IgD-negative memory B cell (primary cell): ENCODE measurements at regions not wholly inside any gene's neighbourhood (a gene's known extent, or its start where the extent isn't known, plus 50 kb on each side); places are given as distances from the start of the nearest gene placed in this dataset.

Source experiments
- H3K27ac Mint-ChIP-seq, 3 donors: one replicate each; pipeline ENCODE4 v1.8.0; 2020 to 2022; ENCODE audit warnings: mild to moderate bottlenecking in 3 of 3, mixed read lengths in 3 of 3, moderate library complexity in 1 of 3
- H3K27me3 Mint-ChIP-seq: one replicate; pipeline ENCODE4 v1.8.0; 2021; ENCODE audit warnings: mixed read lengths
- H3K36me3 Mint-ChIP-seq: one replicate; pipeline ENCODE4 v1.8.0; 2020; ENCODE audit warnings: mild to moderate bottlenecking, mixed read lengths
- H3K4me1 Mint-ChIP-seq, 3 donors: one replicate each; pipeline ENCODE4 v1.8.0; 2020 to 2022; ENCODE audit warnings: mixed read lengths in 3 of 3, mild to moderate bottlenecking in 1 of 3
- H3K4me3 Mint-ChIP-seq, 4 donors: one replicate each; pipeline ENCODE4 v1.8.0; 2020 to 2022; ENCODE audit warnings: mild to moderate bottlenecking in 4 of 4, mixed read lengths in 4 of 4, moderate library complexity in 3 of 4
- H3K9me3 Mint-ChIP-seq, 3 donors: one replicate each; pipeline ENCODE4 v1.8.0; 2020 to 2021; ENCODE audit warnings: mixed read lengths in 3 of 3, mild to moderate bottlenecking in 1 of 3

GRCh38 chr6:19156443-19156842 lies 680.7 kb upstream of the ID4 start:
- Mint-ChIP-seq H3K4me1 (no peaks in the 10 kb centered on the region), H3K4me3 (no peak overlapping the region)

DNA sequence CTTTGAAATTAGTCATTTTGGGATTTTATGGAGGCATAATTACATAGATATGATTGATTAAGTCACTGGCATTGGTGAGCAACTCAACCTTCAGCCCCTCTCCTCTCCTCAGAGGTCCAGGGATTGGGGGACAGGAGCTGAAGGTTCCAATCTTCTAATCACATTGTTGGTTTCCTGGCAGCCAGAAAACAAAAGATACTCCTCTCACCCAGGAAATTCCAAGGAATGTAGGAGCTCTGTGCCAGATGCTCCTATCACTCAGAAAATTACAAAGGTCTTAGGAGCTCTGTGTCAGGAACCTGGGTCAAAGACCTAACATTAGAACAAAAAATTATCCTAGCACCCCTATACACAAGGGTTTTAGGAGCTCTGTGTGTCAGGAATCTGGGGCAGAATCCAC lies 679.7 kb upstream of the ID4 start:
- H3K27ac Mint-ChIP-seq: no peak overlapping the region
- no peaks in the 10 kb centered on the region for H3K4me1 Mint-ChIP-seq
- no peak overlapping the region for H3K4me3 Mint-ChIP-seq
- H3K27me3 Mint-ChIP-seq: no peaks in the 10 kb centered on the region
- no peaks in the 10 kb centered on the region for H3K36me3 Mint-ChIP-seq
- peaks cover 2 to 10% (median 4%) of the 10 kb centered on the region in 3 donors for H3K9me3 Mint-ChIP-seq

More at GRCh38 chr6:19156443-19156842, 680.7 kb upstream of the ID4 start:
- H3K9me3 Mint-ChIP-seq: peaks cover 6 to 15% (median 9%) of the 10 kb centered on the region in 3 donors
- no peak overlapping the region for H3K27ac Mint-ChIP-seq
- H3K36me3 Mint-ChIP-seq: no peaks in the 10 kb centered on the region
- H3K27me3 Mint-ChIP-seq: no peaks in the 10 kb centered on the region

- H3K4me3 Mint-ChIP-seq: no peak overlapping the region
- no peaks in the 10 kb centered on the region for H3K27me3 Mint-ChIP-seq
- no peak overlapping the region for H3K27ac Mint-ChIP-seq
- no peaks in the 10 kb centered on the region for H3K36me3 Mint-ChIP-seq
- no peaks in the 10 kb centered on the region for H3K4me1 Mint-ChIP-seq
- H3K9me3 Mint-ChIP-seq: peaks cover 2 to 6% (median 2%) of the 10 kb centered on the region in 3 donors
Observed at GRCh38 chr6:19158586-19158985, 678.6 kb upstream of the ID4 start.

DNA sequence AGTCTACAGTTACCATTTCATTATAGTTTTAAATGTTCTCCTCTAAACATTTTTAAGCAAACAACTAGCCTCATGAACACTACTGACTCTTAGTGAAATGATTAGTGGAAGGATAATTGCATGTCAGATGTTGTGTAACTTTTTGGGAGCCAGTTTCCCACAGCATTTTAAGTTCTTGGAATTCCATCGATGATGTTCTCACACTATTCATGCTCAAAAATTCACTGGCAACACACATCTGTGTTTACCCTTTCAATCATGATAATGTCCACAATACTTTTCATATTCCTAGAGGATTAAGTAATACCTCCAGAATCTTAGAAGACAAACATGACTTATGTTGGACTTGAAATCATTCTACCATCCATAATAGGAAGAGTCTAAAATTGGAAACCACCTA lies 678.1 kb upstream of the ID4 start:
- Mint-ChIP-seq H3K4me3 (no peak overlapping the region), H3K9me3 (peaks cover 0 to 6% (median 2%) of the 10 kb centered on the region in 3 donors), H3K27me3 (no peaks in the 10 kb centered on the region), H3K36me3 (no peaks in the 10 kb centered on the region), H3K4me1 (no peaks in the 10 kb centered on the region), H3K27ac (no peak overlapping the region)

GRCh38 chr6:19159561-19159960 lies 677.6 kb upstream of the ID4 start:
- Mint-ChIP-seq H3K4me3 (no peak overlapping the region), H3K4me1 (no peaks in the 10 kb centered on the region), H3K36me3 (no peaks in the 10 kb centered on the region), H3K9me3 (peaks cover 0 to 6% (median 2%) of the 10 kb centered on the region in 3 donors), H3K27me3 (no peaks in the 10 kb centered on the region), H3K27ac (no peak overlapping the region)

DNA sequence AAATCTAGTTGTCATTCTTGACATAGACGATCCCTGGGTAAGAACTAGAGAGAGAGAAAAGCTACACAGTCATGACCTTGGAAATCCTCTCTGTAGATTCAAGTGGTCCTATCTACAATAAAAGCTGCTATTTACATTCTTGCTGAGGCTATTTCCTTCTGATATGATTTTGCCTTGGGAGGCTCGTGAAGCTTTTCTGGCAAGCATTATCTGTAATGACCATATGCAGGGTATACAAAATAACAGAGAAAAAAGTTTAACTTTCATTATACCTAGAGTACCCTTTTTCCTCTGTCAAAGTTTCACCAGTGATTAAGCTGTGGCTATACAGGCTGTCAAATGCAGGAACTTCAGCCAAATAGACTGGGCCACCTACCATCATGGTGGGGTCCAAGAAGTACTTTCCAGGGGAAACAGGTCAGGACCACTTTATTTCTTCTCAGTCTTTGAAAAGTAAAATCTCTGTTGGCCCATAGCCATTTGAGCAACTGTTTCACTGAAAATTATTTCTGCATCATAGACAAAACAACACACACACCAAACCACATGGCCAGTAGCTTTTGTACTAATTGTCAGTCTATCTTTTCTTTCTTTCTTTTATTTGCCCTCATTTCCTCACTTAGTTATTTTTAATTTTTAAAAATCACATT lies 677.0 kb upstream of the ID4 start:
- Mint-ChIP-seq H3K9me3 (peaks cover 0 to 9% (median 2%) of the 10 kb centered on the region in 3 donors), H3K4me3 (no peak overlapping the region), H3K27me3 (no peaks in the 10 kb centered on the region), H3K36me3 (no peaks in the 10 kb centered on the region), H3K27ac (no peak overlapping the region), H3K4me1 (no peaks in the 10 kb centered on the region)

GRCh38 chr6:19167251-19167650 lies 669.9 kb upstream of the ID4 start:
- Mint-ChIP-seq H3K9me3 (peaks cover 0 to 4% (median 3%) of the 10 kb centered on the region in 3 donors), H3K27me3 (no peaks in the 10 kb centered on the region)

DNA sequence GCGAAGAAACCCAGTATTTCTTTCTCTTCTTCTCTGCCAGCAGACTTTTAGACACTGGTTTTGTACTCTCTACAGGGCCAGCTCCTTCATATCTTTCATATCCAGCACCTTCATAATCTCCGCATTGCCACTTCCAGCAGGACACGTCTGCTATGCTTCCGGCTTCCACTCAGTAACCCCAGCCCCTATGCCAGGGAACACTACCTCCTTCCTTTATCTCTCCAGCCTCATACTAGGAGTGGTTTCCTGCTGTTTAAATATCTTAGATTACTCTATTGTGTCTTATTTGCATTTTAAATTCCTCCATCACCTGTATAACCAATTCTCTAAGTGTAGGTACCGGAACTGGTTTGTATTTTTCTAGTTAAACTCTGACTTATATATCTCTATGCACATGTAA lies 667.8 kb upstream of the ID4 start:
- peaks cover 2 to 13% (median 6%) of the 10 kb centered on the region in 3 donors for H3K9me3 Mint-ChIP-seq
- H3K27ac Mint-ChIP-seq: no peak overlapping the region
- H3K36me3 Mint-ChIP-seq: no peaks in the 10 kb centered on the region
- no peaks in the 10 kb centered on the region for H3K4me1 Mint-ChIP-seq
- no peak overlapping the region for H3K4me3 Mint-ChIP-seq
- no peaks in the 10 kb centered on the region for H3K27me3 Mint-ChIP-seq

More at GRCh38 chr6:19167251-19167650, 669.9 kb upstream of the ID4 start:
- Mint-ChIP-seq H3K27ac (no peak overlapping the region), H3K36me3 (no peaks in the 10 kb centered on the region), H3K4me3 (no peak overlapping the region), H3K4me1 (no peaks in the 10 kb centered on the region)

DNA sequence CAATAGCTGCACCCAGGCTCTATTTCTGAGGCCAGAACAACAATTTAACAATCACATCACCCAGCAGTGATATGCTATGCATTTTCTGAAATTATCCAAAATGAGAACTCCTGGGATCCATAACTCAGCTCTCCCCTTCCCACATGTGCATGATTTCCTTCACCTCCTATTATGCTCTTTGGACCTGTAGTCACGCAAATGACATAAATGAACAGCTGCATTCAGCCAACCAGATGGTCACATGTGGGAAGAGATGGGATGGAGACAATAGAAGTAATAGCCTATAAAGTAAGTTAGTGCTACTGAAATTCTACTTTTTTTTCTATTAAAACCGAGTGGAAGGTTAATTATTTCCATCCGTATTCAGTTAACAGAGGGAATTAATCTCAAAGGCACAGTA lies 662.1 kb upstream of the ID4 start:
- no peaks in the 10 kb centered on the region for H3K27me3 Mint-ChIP-seq
- H3K36me3 Mint-ChIP-seq: no peaks in the 10 kb centered on the region
- H3K27ac Mint-ChIP-seq: no peak overlapping the region
- peaks cover 4 to 26% (median 11%) of the 10 kb centered on the region in 3 donors for H3K9me3 Mint-ChIP-seq
- H3K4me1 Mint-ChIP-seq: no peaks in the 10 kb centered on the region
- H3K4me3 Mint-ChIP-seq: no peak overlapping the region

- peaks cover 12 to 35% (median 14%) of the 10 kb centered on the region in 3 donors for H3K9me3 Mint-ChIP-seq
- no peak overlapping the region for H3K27ac Mint-ChIP-seq
- no peak overlapping the region for H3K4me3 Mint-ChIP-seq
- peaks cover 0 to 1% (median 0%) of the 10 kb centered on the region in 3 donors for H3K4me1 Mint-ChIP-seq
- H3K36me3 Mint-ChIP-seq: no peaks in the 10 kb centered on the region
- H3K27me3 Mint-ChIP-seq: no peaks in the 10 kb centered on the region
Observed at GRCh38 chr6:19180348-19181072, 656.7 kb upstream of the ID4 start.

DNA sequence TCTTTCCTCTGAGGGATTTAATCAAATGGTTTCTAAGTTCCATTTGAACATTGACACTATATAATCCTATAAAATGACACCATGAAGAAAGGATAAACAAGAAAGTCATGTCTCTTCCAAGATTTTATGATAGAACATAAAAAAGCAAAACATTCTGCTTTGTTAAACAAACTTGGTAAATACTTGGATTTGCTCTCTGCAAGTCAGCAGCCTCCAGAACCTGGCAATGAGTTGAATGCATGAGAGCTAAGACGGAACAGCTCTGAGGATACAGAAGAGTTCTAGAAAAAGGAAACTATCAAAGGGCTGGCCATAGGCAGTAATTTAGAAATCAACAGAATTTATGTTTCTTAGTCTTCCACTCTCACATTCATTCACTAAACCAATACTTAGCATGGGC lies 656.0 kb upstream of the ID4 start:
- H3K9me3 Mint-ChIP-seq: peaks cover 12 to 35% (median 14%) of the 10 kb centered on the region in 3 donors
- H3K36me3 Mint-ChIP-seq: no peaks in the 10 kb centered on the region
- no peaks in the 10 kb centered on the region for H3K27me3 Mint-ChIP-seq
- peaks cover 0 to 1% (median 0%) of the 10 kb centered on the region in 3 donors for H3K4me1 Mint-ChIP-seq
- H3K4me3 Mint-ChIP-seq: no peak overlapping the region
- no peak overlapping the region for H3K27ac Mint-ChIP-seq

GRCh38 chr6:19193624-19194023 lies 643.5 kb upstream of the ID4 start:
- H3K27me3 Mint-ChIP-seq: no peaks in the 10 kb centered on the region
- H3K9me3 Mint-ChIP-seq: peaks cover 4 to 16% (median 8%) of the 10 kb centered on the region in 3 donors
- no peak overlapping the region for H3K4me3 Mint-ChIP-seq
- H3K4me1 Mint-ChIP-seq: no peaks in the 10 kb centered on the region
- no peaks in the 10 kb centered on the region for H3K36me3 Mint-ChIP-seq
- H3K27ac Mint-ChIP-seq: no peak overlapping the region

DNA sequence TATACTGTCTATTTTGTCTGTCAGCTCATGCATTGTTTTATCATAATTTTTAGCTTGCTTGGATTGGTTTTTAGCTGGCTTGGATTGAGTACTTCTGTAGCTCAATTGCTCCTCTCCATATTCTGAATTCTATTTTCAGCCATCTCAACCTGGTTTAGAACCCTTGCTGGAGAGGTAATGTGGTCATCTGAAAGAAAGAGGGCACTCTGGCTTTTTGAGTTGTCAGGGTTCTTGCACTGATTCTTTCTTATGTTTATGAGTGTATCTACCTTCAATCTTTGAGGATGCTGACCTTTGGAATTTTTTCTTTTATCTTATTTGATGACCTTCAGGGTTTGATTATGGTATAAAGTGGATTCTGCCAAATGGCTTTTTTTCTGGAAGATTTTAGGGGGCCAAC lies 632.7 kb upstream of the ID4 start:
- no peak overlapping the region for H3K27ac Mint-ChIP-seq
- no peaks in the 10 kb centered on the region for H3K27me3 Mint-ChIP-seq
- H3K4me1 Mint-ChIP-seq: no peaks in the 10 kb centered on the region
- peaks cover 8 to 17% (median 15%) of the 10 kb centered on the region in 3 donors for H3K9me3 Mint-ChIP-seq
- H3K36me3 Mint-ChIP-seq: no peaks in the 10 kb centered on the region
- no peak overlapping the region for H3K4me3 Mint-ChIP-seq

GRCh38 chr6:19205076-19205475 lies 632.1 kb upstream of the ID4 start:
- Mint-ChIP-seq H3K27ac (no peak overlapping the region), H3K9me3 (peaks cover 8 to 16% (median 13%) of the 10 kb centered on the region in 3 donors), H3K4me1 (peaks cover 0 to 2% (median 0%) of the 10 kb centered on the region in 3 donors), H3K36me3 (no peaks in the 10 kb centered on the region), H3K27me3 (no peaks in the 10 kb centered on the region), H3K4me3 (no peak overlapping the region)

DNA sequence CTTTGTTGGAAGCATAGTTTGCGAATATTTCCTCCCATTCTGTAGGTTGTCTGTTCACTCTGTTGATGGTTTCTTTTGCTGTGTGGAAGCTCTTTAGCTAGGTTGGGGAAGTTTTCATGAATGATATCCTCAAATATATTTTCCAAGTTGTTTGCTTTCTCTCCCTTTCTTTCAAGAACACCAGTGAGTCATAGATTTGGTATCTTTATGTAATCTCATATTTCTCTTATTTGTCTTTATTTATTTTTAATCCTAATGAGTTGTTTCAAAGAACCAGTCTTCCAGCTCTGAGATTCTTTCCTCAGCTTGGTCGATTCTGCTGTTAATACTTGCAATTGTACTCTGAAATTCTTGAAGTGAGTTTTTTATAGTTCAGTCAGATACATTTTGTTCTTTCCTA lies 628.0 kb upstream of the ID4 start:
- H3K4me3 Mint-ChIP-seq: no peak overlapping the region
- H3K27me3 Mint-ChIP-seq: no peaks in the 10 kb centered on the region
- H3K36me3 Mint-ChIP-seq: no peaks in the 10 kb centered on the region
- H3K4me1 Mint-ChIP-seq: peaks cover 0 to 2% (median 0%) of the 10 kb centered on the region in 3 donors
- H3K9me3 Mint-ChIP-seq: peaks cover 2 to 5% (median 4%) of the 10 kb centered on the region in 3 donors
- H3K27ac Mint-ChIP-seq: no peak overlapping the region
